HepG2 (cell line): ENCODE measurements at regions not wholly inside any gene's neighbourhood (a gene's known extent, or its start where the extent isn't known, plus 50 kb on each side); places are given as distances from the start of the nearest gene placed in this dataset.
A peak's percentile ranks its signal among the peaks of the same experiment; 100 is the strongest.

Experiments
- BRD4 ChIP-seq: sonication (generic); formaldehyde crosslinking; IDR thresholded peaks from 2 replicates; pipeline ENCODE4 v1.4.0; 2020; ENCODE audit warnings: missing genetic modification reagents
- CAMTA2 ChIP-seq: sonication (generic); formaldehyde crosslinking; IDR thresholded peaks from 2 replicates; pipeline ENCODE4 v1.4.0; 2020; ENCODE audit warnings: mild to moderate bottlenecking, missing genetic modification reagents, borderline replicate concordance
- FUBP1 ChIP-seq: sonication (generic); formaldehyde crosslinking; IDR thresholded peaks from 2 replicates; pipeline ENCODE4 v1.5.1; 2020; ENCODE audit warnings: missing genetic modification reagents, mild to moderate bottlenecking, borderline replicate concordance
- GABPA ChIP-seq, 2 experiments: IDR thresholded peaks; 2 replicates each; pipeline ENCODE4 v1.6.1; 2011 to 2016; ENCODE audit warnings: low read depth in 2 of 2, low read length in 1 of 2, missing biosample characterization in 1 of 2, missing genetic modification characterization in 1 of 2
- GZF1 ChIP-seq: sonication (generic); formaldehyde crosslinking; IDR thresholded peaks from 2 replicates; pipeline ENCODE4 v1.5.1; 2020; ENCODE audit warnings: mild to moderate bottlenecking, missing genetic modification reagents
- HBP1 ChIP-seq: IDR thresholded peaks from 2 replicates; pipeline ENCODE4 v1.6.1; 2016; ENCODE audit warnings: low read depth, control low read depth
- HHEX ChIP-seq: IDR thresholded peaks from 2 replicates; pipeline ENCODE4 v1.6.1; 2016; ENCODE audit warnings: control low read depth
- KIAA2018 ChIP-seq: sonication (generic); formaldehyde crosslinking; IDR thresholded peaks from 2 replicates; pipeline ENCODE4 v1.5.0; 2020; ENCODE audit warnings: mild to moderate bottlenecking, missing genetic modification reagents, borderline replicate concordance
- MBD4 ChIP-seq: IDR thresholded peaks from 2 replicates; pipeline ENCODE4 v1.6.1; 2012; ENCODE audit warnings: low read length, inconsistent platforms, borderline replicate concordance
- NFRKB ChIP-seq: fragments of 450-650 bp; IDR thresholded peaks from 2 replicates; pipeline ENCODE4 v1.6.1; 2017
- PRPF4 ChIP-seq: fragments of 200-400 bp; formaldehyde crosslinking; IDR thresholded peaks from 2 replicates; pipeline ENCODE4 v1.6.1; 2016; ENCODE audit warnings: low read length, low read depth; ENCODE audit not compliant: poor library complexity, severe bottlenecking
- RARA ChIP-seq: IDR thresholded peaks from 2 replicates; pipeline ENCODE4 v1.6.1; 2016; ENCODE audit warnings: missing genetic modification reagents, missing compliant biosample characterization
- RCOR2 ChIP-seq: IDR thresholded peaks from 2 replicates; pipeline ENCODE4 v1.6.1; 2016; ENCODE audit warnings: missing biosample characterization, missing genetic modification reagents
- ZGPAT ChIP-seq: IDR thresholded peaks from 2 replicates; pipeline ENCODE4 v1.6.1; 2016; ENCODE audit warnings: mild to moderate bottlenecking
- ZNF513 ChIP-seq: sonication (generic); formaldehyde crosslinking; conservative IDR thresholded peaks from 2 replicates; pipeline ENCODE4 v1.5.0; 2020; ENCODE audit warnings: missing genetic modification reagents
- ZNF850 ChIP-seq: sonication (generic); formaldehyde crosslinking; conservative IDR thresholded peaks from 2 replicates; pipeline ENCODE4 v1.9.0; 2021; ENCODE audit warnings: mild to moderate bottlenecking, missing genetic modification reagents
- ZSCAN29 ChIP-seq: sonication (generic); formaldehyde crosslinking; conservative IDR thresholded peaks from 2 replicates; pipeline ENCODE4 v1.4.0; 2020; ENCODE audit warnings: mild to moderate bottlenecking, missing genetic modification reagents

- TF ChIP-seq KIAA2018 (CRISPR knock-in tag), result no peak
- no peak for TF ChIP-seq PRPF4
- TF ChIP-seq HBP1, result no peak
- TF ChIP-seq RCOR2, result no peak
- TF ChIP-seq HHEX (CRISPR knock-in tag), result no peak
- TF ChIP-seq NFRKB, result no peak
- peak; percentile 40; the same call in 1 of the 2 replicates for TF ChIP-seq RARA (CRISPR knock-in tag)
- no peak for TF ChIP-seq BRD4
- TF ChIP-seq GZF1, result no peak
- no peak for TF ChIP-seq GABPA (IDR thresholded peaks at IDR 0.05; ENCODE audit: low read depth, low read length)
- TF ChIP-seq GABPA (CRISPR knock-in tag; IDR thresholded peaks at IDR 0.05; ENCODE audit: low read depth), result no peak
- no peak for TF ChIP-seq CAMTA2 (CRISPR knock-in tag)
- no peak for TF ChIP-seq ZNF513 (CRISPR knock-in tag)
- TF ChIP-seq ZGPAT (CRISPR knock-in tag), result 0 out of 2 replicates have a peak, but pooled peaks have one; percentile 28
- TF ChIP-seq ZNF850 (CRISPR knock-in tag), result no peak
- no peak for TF ChIP-seq FUBP1
- no peak for TF ChIP-seq MBD4
- no peak for TF ChIP-seq ZSCAN29 (CRISPR knock-in tag)
Measured at GRCh38 chr7:85415743-85416142, 228.9 kb upstream of the SEMA3D start (continued).
